GM21786 (cell line): ENCODE measurements at regions not wholly inside any gene's neighbourhood (a gene's known extent, or its start where the extent isn't known, plus 50 kb on each side); places are given as distances from the start of the nearest gene placed in this dataset.

ENCODE experiments used
- ATAC-seq: cut with Tn5 transposase; IDR thresholded peaks from one replicate; pipeline ENCODE4 v1.9.1; 2021; ENCODE audit not compliant: unreplicated experiment

DNA sequence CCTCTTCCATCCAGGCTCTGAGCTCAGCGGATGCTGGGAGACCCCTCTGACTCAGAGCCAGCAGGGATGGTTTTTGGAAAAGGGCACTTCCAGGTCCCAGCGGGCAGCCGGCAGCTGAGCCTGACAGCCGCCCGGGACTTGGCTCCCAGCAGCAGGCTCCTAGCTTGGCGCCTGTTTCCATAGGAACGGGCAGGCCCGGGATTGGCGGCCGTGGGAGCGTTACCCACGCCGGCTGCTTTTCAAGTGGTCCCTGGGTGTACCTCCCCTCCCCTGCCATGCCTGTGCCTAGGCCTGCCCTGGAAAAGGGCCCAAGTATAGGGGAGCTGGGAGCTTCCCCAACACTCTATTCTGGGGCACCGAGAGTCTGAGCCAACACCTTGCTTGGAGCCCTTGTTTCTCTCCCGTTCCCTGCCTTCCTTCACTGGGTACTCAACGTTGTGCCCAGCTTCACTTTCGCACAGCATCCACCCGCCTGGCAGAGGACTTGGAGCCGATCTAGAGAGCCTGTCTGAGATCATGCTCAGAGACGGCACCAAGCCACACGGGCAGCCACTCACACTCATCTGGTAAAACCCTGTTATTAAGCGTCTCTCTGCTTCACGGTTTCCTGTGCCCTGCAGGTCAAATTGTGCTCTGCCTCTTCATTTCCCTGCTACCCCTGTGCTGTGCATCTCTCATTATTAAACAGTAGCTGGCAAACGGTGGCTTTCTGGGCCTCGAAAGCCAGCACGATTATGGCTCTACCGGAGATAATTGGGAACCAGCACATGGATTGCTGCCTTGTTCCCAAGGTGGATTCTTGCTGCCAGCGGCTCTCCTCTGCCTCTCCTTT lies 521.5 kb downstream of the BCOR start:
- ATAC-seq: no peak

DNA sequence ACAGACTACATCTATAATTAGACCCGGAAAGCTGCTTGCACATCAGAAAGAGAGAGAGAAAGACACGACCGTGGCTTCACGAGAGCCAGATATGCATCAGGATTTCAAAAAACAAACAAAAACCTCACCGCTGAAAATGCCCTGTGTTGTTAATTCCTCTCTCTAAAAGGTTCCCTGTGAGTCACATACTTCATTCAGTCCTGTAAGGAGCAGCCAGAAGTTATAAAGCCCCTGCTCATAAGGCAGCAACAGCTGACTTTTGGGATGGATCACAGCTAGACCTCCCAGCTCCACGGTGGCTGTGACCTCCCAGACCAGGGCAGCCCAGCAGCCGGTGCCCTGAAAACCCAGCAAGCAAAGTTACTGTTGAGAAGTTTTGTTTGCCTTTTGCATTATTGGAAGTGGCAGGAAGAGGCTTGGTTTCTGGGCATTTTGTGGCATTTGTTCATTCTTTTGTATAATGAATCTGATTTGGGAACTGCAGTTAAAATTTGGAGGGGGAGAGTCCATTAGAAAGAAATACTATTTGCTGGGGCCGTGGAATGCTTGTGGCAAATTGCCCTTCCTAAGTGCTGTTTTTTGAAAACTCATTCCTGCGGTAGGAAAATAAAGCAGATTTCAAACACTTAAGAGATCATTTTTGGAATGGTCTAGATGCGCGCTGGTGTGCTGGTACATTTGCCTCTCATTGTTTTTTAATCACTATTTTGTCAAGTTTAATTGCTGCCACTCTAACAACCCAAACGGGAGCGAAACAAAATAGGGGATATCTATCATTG lies 520.4 kb downstream of the BCOR start:
- ATAC-seq: no peak

DNA sequence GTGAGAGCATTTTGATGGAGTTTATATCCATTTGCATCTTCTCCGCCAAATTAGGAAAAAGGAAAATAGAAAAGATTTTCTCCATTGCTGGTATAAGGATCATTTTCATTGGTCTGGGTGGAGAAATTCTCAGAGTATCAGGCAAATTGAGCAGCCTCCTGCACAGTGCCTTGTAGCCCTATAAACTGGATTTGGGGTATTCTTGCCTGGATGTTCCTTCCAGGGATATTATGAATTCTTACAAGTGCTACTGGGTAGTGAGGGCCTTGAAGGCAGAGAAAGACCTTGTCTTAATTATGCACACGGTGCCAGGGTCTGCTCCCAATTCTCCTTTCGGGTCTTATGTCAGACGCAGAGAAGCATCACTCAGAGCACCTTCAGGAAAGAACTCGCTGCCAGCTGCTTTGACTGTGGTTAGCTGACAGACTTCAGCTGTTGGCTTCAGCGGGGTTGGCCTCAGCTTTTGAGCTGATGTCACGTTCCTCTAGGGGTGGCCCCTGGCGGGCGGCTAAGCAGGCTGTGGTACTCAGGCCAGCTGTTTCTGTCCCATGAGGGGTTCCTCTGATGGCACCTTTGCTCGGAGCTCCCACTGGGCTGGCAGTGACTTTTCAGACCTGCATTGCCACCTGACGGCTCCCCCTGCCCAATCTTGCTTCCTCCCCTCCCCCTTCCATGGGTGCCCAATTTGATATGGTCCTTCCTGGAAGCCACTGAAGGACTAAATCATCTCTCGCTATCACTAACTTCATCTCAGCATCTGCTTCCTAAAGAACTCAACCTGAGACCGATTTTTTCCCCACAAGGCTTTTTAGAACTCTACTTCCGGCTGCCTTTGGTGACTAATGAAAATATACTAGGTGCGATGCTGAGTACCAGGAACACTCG lies 519.5 kb downstream of the BCOR start:
- peak; percentile 96 for ATAC-seq

DNA sequence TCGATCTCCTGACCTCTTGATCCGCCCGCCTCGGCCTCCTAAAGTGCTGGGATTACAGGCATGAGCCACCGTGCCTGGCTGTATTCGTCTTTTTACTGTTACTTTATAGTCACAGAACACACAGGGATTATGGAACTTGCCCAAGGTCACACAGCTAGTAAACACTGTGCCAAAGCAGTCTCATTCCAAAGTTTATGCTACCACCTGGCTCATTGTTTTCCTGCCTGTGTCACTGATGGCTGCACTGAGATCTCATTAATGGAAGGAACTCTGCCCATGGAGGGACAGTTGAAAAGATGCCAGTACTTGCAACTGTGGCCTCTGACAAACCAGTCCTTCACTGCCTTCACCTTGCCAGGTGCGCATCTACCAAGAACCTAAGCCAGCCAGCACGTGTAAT lies 517.7 kb downstream of the BCOR start:
- no peak for ATAC-seq

DNA sequence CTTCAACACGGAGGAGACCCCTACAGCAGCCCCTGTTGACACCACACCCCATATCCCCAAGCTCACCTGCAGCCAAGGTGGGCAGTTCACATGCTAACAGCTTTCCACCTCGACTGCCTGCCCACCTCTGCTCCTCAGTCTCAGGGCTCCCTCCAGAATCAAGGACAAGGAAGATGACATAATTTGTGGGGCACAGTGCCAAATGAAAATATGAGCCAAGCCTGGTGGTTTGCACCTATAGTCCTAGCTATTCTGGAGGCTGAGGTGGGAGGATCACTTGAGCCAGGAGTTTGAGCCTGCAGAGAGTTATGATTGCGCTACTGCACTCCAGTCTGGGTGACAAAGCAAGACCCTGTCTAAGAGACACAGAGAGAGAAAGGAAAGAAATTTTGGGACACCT lies 516.3 kb downstream of the BCOR start:
- ATAC-seq: no peak

DNA sequence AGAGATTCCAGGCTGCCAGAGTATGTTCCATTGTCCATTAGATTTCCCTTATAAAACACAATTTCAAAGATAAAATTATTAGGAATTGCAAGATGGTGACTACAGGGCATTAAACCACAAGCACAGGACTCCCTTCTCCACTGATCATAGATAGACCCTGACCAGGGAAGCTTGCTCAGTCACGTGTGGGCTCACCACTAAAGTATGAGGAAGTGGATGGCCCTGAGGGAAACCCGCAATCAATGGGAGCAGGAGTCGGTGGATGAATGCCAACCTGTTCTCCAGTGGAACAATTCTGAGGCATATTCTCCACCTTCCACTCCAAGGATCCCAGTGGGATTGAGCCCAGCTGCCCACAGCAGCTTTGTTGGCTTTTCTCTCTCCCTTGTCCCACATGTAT lies 515.7 kb downstream of the BCOR start:
- no peak for ATAC-seq

DNA sequence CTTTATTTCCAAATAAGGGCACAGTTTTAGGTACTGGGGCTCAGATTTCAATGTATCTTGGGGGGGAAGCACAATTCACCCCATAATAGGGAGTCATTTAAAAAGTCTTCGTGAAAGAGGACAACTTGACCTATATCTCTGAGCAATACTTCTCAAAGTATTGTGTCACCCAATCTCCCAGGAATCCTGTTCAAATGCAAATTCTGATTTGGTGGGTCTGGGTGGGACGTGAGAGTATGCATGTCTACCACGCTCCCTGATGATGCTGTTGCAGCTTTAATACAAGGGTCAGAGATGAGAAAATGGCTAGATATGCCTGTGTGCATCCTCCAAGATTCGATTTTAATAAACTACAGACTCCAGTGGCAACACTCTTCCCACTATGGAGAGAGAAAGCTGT lies 514.8 kb downstream of the BCOR start:
- ATAC-seq: no peak

DNA sequence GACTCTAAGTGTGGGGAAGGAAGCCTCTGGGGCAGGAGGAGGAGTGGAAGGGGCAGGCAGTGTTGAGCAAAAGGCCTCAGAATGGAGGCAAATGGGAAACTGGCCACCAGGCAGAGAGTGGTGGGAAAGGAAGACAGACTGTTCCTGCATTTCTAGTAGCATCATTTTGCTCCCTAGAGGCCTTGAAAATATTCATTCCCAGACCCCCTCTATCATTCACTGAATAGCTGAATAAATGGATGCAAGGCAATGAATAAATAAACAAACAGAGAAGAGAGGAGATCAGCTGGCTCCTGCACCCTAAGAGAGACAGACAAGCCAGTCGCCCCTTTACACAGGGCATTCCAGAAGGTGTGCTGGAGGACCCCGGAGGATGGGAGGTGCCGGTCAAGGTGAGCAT lies 511.9 kb downstream of the BCOR start:
- ATAC-seq: no peak

DNA sequence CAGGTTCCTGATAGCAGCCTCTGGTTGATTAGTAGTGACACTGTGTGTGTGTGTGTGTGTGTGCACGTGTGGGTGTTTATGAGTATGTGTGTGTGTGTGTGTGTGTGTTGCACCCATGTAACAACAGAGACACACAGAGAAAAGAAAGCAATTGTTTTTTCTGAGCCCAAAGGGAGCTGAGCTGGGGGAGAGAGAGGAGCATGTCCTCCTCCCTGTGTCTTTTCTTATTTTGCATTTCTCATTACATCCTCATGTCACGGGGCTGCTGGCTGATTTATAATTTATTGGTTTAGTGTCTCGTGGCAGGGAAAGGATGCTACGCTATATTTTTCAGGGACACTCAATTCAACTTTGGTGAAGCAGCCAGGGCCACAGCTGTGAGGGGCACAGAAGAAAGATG lies 511.4 kb downstream of the BCOR start:
- ATAC-seq: no peak

DNA sequence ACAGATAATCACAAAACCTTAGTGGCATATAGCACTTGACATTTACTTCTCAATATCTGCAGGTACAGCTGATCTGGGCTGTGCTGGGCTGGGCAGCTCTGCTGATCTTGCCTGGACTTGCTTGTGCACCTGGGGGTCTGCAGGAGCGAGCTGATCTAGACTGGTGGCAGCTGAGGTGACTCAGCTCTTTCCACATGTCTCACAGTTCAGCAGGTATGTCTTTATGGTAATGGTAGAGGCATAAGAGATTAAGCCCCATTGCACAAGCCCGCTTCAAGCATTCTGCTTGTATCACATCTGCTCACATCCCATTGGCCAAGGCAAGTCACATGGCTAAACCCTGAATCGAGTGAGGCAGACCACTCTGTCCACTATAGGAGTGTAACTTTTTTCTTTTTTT lies 506.7 kb downstream of the BCOR start:
- ATAC-seq: no peak

DNA sequence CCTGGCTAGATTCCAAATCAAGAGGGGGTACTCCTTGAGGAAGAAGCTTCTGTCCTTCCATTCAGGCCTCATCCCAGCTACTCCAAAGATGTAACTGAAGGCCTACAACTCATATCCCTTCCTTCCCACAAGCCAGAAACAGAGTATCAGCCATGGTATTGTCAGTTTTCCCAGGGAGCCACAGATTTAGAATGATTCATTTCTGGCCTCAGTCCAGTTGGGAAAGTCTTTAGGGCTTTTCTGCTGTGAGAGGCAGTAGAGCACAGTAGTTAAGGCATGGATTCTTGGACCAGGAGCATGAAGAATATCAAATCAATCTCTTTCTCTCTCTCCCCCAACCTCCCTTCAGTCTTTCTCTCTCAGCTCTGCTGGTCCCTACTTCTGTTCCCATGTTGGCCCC lies 505.0 kb downstream of the BCOR start:
- no peak for ATAC-seq

DNA sequence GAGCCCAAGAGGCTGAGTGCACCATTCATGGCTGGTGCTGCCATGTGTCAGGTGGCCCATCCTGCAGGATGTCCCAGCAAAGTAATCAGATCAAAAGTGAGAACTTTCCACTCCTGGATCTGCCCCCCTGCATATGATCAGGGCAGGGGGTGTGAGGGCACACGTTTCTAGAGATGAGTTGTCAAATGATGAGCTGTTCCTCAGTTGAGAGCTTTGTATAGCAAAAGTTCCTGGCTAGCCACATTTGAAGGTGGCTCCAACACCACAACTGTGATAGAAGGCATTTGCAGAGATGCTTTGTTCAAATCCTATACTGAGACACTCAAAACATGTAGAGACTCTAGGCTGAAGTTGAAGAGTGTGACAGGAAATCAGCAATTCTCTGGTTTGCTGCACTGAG lies 501.8 kb downstream of the BCOR start:
- ATAC-seq: no peak

DNA sequence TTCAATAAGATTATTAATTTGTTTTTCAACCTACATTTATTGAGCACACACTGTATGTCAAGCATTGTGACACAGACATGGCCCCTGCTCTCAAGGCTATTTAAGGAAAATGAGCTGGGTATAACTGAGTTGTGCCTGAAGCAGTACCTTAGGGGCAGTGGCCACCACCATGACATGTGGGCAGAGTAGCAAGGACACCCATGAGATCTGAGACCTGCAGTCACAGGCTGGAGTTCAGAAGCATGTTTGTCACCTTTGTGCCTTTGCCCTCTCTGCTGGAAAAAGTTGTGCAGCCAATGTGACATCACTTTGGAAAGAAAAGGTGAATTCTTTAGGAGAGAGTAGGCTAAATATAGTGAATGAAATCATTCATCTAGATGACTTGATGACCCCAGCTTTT lies 501.3 kb downstream of the BCOR start:
- ATAC-seq: no peak

DNA sequence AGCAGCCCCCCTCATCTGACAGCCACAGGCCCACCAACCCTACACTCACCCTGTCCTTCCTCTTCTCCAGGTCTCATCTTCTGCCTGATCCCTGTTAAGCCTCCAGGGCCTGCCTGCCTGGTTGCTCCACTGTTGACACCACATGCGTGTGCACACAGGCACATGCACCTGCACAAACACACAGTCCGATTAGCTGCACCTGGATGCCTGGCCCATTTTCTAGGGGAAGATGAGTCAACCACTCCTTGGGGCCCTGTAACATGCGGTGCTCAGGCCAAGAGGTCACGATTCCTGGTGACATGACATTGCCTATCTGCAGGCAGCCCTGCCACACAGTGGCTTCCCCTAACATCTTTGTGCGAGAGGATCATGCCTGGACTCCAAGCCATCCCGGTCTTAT lies 498.4 kb downstream of the BCOR start:
- ATAC-seq: no peak

DNA sequence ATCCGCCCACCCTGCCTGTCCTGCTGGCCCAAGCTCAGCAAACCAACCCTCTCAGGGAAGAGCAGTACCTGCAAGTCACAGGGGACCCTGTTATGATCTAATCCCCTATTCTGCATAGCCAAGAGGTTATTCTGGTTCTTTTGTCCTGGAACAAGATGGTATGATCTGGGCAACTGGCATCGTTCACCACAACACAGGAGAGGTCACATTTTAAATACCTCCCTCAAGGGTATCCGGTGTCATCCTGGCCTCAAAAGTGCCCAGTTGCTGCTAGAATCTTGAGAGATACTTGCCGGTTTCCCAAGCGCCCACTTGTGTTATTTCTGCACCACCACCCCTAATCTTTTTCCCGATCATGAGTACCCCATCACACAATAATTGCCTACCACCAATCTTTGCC lies 497.5 kb downstream of the BCOR start:
- no peak for ATAC-seq

DNA sequence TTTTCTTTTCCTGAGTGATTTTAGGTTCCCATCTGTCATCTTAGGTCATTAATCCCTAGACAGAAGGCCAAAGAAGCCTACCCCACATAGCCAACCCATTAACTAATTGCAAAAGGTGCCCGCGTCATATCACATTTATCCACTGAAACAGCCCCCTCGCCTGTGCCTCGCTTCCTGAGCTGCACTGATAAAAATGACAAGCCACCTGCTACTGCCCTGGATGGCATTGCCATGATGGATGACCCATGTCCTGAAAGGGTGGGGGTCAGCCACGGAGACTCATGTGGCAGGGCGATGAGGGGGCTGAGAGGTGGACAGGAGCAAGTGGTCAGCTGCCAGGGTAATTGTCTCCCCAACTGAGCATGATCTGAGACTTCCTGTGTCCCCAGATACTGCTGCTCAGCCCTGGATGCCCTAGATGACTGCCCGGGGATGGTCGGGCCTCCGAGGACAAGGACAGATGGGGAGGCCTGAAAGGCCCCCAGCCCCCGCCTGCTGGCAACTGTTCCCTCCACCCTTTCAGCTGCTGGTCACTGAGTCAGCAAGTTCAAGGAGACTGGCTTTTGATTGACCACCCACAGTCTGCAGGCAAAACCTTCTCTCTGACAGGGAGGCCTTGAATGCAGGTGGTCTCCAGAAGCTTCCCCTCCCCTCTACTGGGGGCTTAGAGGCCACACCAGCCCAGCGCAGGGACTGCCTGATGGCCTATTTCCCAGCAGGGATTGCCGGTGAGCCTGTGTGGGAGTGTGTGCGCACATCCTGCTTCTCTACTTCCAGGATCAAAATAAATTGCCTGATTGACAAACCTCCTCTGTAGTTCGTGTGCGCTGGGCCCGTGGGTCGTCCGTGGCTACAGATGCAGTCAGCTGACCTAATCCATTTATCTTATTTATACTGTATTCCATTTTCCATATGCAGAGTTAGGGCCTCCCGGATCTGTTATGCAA lies 496.3 kb downstream of the BCOR start:
- no peak for ATAC-seq

DNA sequence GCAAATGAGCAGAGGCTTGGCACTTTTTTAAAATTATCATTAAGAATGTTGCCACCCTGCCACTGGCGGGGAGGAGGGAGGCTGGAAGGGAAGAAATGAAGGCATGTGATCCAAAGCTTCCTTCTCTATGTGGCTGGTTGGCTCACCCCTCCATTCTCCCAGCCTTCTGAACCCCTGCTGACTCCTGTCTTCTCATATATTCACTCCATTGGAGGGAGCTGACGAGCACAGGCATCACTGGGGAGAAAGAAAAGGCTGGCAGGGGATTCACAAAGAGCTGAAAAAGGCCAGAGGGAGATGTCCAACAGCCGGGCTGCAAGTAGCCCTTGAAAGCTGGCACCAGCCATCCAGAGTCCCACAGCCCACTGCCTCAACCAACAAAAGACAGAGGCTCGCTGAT lies 495.6 kb downstream of the BCOR start:
- no peak for ATAC-seq

DNA sequence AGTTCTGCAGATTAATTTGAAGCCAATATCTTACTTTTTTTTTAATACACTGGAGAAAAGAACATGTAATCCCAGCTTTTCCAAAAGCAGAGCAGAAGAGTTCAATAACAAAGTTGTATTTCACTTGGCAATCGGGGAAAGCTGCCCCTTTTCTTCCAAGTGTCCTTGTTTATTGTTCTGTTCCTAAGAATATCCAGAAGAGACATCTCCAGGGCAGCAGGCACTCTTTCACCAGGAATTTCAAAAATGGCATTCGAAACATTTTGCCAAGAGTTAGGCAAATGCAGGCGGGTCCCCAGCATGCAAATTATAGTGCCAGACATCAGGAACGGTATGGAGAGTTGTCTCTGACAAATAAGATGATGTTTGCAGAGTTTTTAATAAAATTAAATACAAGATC lies 494.5 kb downstream of the BCOR start:
- ATAC-seq: no peak

DNA sequence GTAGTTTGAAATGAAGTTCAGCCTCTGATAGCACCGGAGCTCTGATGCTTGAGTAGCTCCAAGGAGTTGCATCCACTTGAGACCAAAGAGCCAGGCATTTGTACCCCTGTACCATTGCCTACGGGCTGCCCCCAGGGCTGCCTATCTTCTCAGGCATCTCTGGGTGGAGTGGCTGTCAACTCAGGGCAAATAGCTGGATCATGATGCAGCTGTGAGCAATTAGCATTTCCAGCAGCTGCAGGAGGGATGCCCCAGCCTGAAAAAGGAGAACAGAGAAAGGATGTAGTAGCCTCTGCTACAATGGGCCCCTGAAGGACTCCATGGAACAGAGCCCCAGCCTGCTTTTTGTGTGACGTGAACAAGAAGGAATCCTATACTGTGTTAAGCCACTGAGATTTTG lies 492.6 kb downstream of the BCOR start:
- ATAC-seq: no peak

DNA sequence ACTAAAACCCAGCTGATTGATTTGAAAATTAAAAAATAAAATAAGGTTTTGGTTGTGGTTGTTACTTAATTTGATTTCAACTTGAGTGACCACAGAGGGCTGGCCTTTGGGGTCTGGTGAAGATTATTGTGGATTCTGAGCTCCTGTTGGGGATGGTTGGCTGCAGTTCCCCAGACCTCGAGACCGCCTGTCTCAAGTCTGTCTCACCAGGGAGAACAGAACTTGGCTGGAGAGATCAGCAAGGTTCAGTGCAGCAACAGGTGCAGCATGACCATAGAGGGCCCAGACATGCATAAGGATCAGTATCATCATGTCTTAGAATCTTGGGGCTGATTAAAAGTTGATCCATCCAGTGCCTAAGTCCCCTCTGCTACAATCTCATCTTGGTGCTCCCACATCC lies 491.9 kb downstream of the BCOR start:
- no peak for ATAC-seq
